ENCODE measurements at regions not wholly inside any gene's neighbourhood (a gene's known extent, or its start where the extent isn't known, plus 50 kb on each side); places are given as distances from the start of the nearest gene placed in this dataset.

GRCh38 chr17:77794846-77795245 lies 163.7 kb upstream of the TNRC6C start:
- FAIRE-seq (no peak), DNase-seq (ENCODE audit: low spot score) (no peak), ATAC-seq (no peak)
- Histone ChIP-seq H3K27ac (ENCODE audit: extremely low read length, insufficient read depth, low read length) (no peak overlapping the region), H3K36me3 (replicated peaks in 1 of 2; ENCODE audit: control insufficient read depth in 1 of 2, insufficient read depth in 2 of 2, low read length in 2 of 2) (no peaks in the 10 kb centered on the region), H3K79me2 (ENCODE audit: insufficient read depth, low read length) (no peaks in the 10 kb centered on the region), H3K9ac (ENCODE audit: insufficient read depth, low read depth, low read length) (no peak overlapping the region), H3K4me2 (ENCODE audit: low read depth, low read length) (no peak overlapping the region), H3K27me3 (ENCODE audit: control insufficient read depth in 1 of 2, insufficient read depth in 2 of 2, low read length in 2 of 2) (peaks cover 37 to 85% of the 10 kb centered on the region in 2 experiments), H3K4me3 (replicated peaks in 1 of 3; ENCODE audit: insufficient read depth in 1 of 3, low read depth in 2 of 3, low read length in 3 of 3) (no peak overlapping the region), H4K20me1 (ENCODE audit: insufficient read depth, low read length) (0 out of 2 replicates have a peak, but pooled peaks cover 2% of the 10 kb centered on the region), H3K4me1 (ENCODE audit: insufficient read depth, low read length) (no peaks in the 10 kb centered on the region), H3K9me3 (ENCODE audit: low read length) (no peaks in the 10 kb centered on the region), H2AFZ (ENCODE audit: low read length) (no peak overlapping the region)
- 7% methylated on average over 5 of the region's 6 CpGs for WGBS (ENCODE audit: low lambda C conversion rate)
- no peak for TF ChIP-seq ZNF512B (CRISPR knock-in tag; IDR thresholded peaks at IDR 0.05; ENCODE audit: borderline replicate concordance)
- no peak for TF ChIP-seq ZNF766 (CRISPR knock-in tag; IDR thresholded peaks at IDR 0.05; ENCODE audit: borderline replicate concordance)
- no peak for TF ChIP-seq FOXP4 (CRISPR knock-in tag; IDR thresholded peaks at IDR 0.05)
- no peak for TF ChIP-seq ZNF713 (CRISPR knock-in tag; IDR thresholded peaks at IDR 0.05)
- TF ChIP-seq MYC (CRISPR knock-in tag; IDR thresholded peaks at IDR 0.05; ENCODE audit: borderline replicate concordance): no peak
- TF ChIP-seq SIN3B (IDR thresholded peaks at IDR 0.05; ENCODE audit: low read length): no peak
- no peak for TF ChIP-seq FLYWCH1 (CRISPR knock-in tag; IDR thresholded peaks at IDR 0.05)
- TF ChIP-seq RBAK (CRISPR knock-in tag; IDR thresholded peaks at IDR 0.05): no peak
- TF ChIP-seq FOXJ3 (CRISPR knock-in tag; IDR thresholded peaks at IDR 0.05; ENCODE audit: borderline replicate concordance): no peak
- intact Hi-C loops (cut with micrococcal nuclease; ENCODE audit: unreplicated experiment): no loop called here
- POLR2A ChIA-PET: no interaction called here
- CTCF ChIA-PET (ENCODE audit: low intra/inter-chr PET ratio, low total read pairs): no interaction called here
- no TSS peak for BruUV-seq (replicated peaks)
- in situ Hi-C loops (cut with HindIII; ENCODE audit: extremely low pct_ligation_motif_present, low pct_unique_long_range_greater_than_20kb): no loop called here

All from HepG2 (cell line).